HUES48 (cell line): ENCODE measurements at regions not wholly inside any gene's neighbourhood (a gene's known extent, or its start where the extent isn't known, plus 50 kb on each side); places are given as distances from the start of the nearest gene placed in this dataset.

Source experiments
- H3K27ac ChIP-seq: one replicate; pipeline ENCODE4 v1.7.0; 2013; ENCODE audit warnings: low read depth, low read length, inconsistent platforms
- H3K27me3 ChIP-seq: 2 replicates; pipeline ENCODE4 v1.6.1; 2013; ENCODE audit warnings: mild to moderate bottlenecking, low read length; ENCODE audit not compliant: control insufficient read depth, insufficient read depth
- H3K36me3 ChIP-seq: 2 replicates; pipeline ENCODE4 v1.6.1; 2013; ENCODE audit warnings: low read length; ENCODE audit not compliant: control insufficient read depth, insufficient read depth
- H3K4me1 ChIP-seq: 2 replicates; pipeline ENCODE4 v1.6.1; 2013; ENCODE audit warnings: mild to moderate bottlenecking, low read length; ENCODE audit not compliant: control insufficient read depth, insufficient read depth
- H3K4me3 ChIP-seq: 2 replicates; pipeline ENCODE4 v1.5.1; 2013; ENCODE audit warnings: mild to moderate bottlenecking, low read depth, low read length
- H3K9ac ChIP-seq: 2 replicates; pipeline ENCODE4 v1.6.1; 2013; ENCODE audit warnings: mild to moderate bottlenecking, low read depth, low read length, moderate library complexity
- H3K9me3 ChIP-seq: 2 replicates; pipeline ENCODE4 v1.6.1; 2013; ENCODE audit warnings: low read length; ENCODE audit not compliant: control insufficient read depth, insufficient read depth

DNA sequence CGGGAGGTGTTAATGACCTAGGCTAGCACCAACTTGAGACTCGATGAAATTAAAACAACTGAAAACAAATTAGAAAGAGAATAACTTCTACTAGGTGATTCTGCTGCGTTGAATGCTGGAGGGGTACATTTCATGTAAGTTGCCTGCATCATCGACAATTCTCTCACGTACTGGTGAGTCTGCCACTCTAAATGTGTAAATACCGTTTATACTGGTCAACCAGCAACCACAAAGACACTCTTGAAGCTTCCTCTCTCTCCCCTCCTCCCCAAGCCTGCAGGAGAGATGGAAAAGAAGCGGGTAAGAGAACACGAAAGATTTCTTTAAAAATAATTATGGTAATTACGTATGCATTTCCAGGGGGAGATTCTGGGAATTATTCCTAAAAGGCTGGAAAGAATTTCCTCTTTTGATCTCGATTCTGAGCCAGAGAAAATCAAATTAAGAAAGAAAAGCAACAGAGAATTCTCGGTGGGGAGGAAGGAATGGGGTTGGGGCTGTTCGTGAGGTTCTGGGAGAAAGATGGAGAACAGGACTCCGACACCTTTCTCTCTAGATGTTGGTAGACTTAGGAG, 68.6 kb upstream of the MRTFB start:
- Histone ChIP-seq H3K9me3 (no peaks in the 10 kb centered on the region), H3K9ac (no peak overlapping the region), H3K27ac (peak overlapping the region; percentile 49), H3K36me3 (no peaks in the 10 kb centered on the region), H3K4me1 (peaks cover 10% of the 10 kb centered on the region), H3K4me3 (no peak overlapping the region), H3K27me3 (no peaks in the 10 kb centered on the region)

DNA sequence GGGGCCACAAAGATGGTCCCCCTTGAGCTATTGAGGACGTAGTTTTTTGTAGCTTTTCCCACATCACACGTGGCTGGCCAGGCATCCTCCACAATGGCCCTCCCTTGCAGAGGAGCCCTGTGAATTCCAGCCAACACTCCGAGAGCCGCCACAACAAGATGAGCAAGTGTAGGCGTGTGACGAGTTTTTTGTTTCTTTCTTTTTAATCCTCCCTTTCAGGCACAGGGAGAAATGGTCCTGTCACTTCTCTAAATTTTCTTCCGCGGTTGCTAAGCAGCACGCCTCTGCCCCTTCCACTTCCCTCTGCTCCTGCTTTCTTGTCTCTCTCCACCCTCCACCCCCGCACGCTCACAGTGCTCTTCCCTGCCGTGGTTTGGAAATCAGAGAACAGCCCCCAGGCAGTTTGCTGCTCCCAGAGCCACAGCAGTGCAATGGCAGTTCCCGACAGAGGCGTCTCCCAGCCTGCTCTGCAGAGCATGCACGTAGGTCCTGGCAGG, 68.0 kb upstream of the MRTFB start:
- H3K36me3 ChIP-seq = no peaks in the 10 kb centered on the region
- H3K27ac ChIP-seq = peak overlapping the region; percentile 49
- H3K4me3 ChIP-seq = peak overlapping the region; percentile 22
- no peaks in the 10 kb centered on the region for H3K27me3 ChIP-seq
- H3K9ac ChIP-seq = no peak overlapping the region
- H3K9me3 ChIP-seq = no peaks in the 10 kb centered on the region
- H3K4me1 ChIP-seq = peaks cover 10% of the 10 kb centered on the region

DNA sequence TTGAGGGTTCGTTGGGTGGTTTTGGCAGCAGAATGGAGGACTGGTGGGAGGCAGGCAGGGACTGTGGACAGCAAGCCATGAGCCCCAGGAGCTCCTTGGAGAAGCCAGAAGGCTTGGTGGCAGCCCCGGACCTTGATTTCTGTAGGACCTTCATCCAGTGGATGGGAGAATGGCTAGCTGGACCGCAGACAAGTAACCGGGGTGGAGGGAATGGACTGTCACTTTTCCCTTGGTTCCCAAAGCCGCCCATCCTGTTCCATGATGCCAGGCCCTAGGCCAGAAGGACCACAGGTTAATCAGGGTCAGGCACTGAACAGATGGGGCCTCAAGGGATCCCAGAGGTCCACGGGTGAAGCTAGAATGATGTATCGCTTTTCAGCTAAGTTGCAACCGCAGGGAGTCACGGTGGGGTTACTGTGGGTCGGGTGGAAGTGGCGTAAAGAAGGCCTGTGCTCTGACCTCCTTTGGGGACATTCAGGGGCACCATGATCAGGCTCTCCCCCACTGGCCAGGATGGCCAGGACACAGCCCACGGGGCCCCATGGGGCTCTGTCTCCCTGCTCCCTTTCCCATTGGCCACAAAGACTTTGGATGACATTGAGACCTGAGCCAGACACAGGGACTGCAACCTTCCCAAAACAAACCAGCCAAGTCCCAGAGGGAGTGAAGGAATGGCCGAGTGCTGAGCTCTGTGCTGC, 66.9 kb upstream of the MRTFB start:
- peaks cover 10% of the 10 kb centered on the region for H3K4me1 ChIP-seq
- no peaks in the 10 kb centered on the region for H3K27me3 ChIP-seq
- H3K27ac ChIP-seq = no peak overlapping the region
- no peaks in the 10 kb centered on the region for H3K9me3 ChIP-seq
- no peak overlapping the region for H3K4me3 ChIP-seq
- H3K9ac ChIP-seq = no peak overlapping the region
- H3K36me3 ChIP-seq = no peaks in the 10 kb centered on the region

DNA sequence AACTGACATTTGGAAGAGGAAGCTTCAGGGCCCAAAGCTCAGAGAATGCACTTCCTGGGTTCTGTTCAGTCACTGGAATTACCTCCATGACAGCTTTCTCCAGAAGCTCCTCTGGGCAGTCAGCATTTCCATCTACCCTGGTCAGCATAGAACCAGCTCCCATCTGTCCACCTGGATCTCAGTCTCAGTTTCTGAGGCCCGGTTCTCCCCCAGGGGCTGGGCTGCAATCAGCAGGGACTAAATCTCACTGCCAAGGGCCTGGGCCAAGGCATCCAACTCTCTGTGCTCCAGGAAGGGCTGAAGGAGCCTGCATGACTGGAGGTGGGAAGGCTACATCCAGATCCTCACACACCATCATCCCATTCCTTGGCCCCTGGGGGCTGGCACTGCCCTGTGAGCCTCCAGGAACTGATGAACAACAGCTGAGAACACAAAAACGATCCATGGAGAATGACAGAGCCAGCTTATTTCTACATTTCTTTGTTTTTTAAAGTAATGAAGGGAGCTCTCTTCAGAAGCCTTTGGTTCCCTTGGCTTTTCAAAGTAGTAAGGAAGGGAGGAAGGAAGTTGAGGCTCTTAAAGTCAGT, 66.3 kb upstream of the MRTFB start:
- H3K27me3 ChIP-seq = no peaks in the 10 kb centered on the region
- H3K4me3 ChIP-seq = no peak overlapping the region
- H3K4me1 ChIP-seq = peaks cover 14% of the 10 kb centered on the region
- H3K9ac ChIP-seq = no peak overlapping the region
- no peak overlapping the region for H3K27ac ChIP-seq
- H3K9me3 ChIP-seq = no peaks in the 10 kb centered on the region
- no peaks in the 10 kb centered on the region for H3K36me3 ChIP-seq

DNA sequence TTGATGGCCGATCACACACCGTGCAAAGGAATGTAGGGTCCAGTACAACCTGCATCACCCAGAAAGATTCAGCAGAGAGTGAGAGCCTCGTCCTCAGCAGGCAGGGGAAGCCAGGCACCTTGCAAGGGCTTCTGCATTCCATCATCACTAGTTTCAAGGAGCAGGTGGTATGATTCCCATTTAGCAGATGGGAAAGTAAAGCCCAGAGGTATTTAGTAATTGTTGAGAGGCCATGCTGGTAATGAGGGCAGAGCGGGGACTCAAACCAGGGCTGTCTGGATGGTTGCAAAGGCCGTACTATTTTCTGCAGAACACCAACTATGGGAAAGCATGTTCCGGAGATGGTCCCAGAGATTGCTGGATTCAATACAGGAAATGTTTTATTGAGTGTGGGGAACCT, 65.8 kb upstream of the MRTFB start:
- Histone ChIP-seq H3K9me3 (no peaks in the 10 kb centered on the region), H3K9ac (no peak overlapping the region)

DNA sequence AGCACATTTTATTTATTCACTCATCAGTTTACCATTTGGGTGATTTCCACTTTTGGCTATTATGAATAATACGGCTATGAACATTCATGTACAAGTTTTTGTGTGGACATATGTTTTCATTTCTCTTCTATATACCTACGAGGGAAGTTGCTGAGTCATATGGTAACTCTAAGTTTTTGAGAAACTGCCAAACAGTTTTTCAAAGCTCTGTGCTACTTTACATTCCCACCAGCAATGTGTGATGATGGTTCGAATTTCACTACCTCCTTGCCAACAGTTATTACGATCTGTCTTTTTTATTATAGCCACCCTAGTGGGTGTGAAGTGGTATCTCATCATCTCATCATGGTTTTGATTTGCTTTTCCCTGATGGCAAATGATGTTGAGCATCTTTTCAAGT, 63.7 kb upstream of the MRTFB start:
- no peak overlapping the region for H3K27ac ChIP-seq
- no peaks in the 10 kb centered on the region for H3K27me3 ChIP-seq
- no peaks in the 10 kb centered on the region for H3K9me3 ChIP-seq
- H3K9ac ChIP-seq = no peak overlapping the region
- H3K36me3 ChIP-seq = no peaks in the 10 kb centered on the region
- no peak overlapping the region for H3K4me3 ChIP-seq
- H3K4me1 ChIP-seq = peaks cover 16% of the 10 kb centered on the region

More for the DNA sequence above, 65.8 kb upstream of the MRTFB start:
- H3K4me3 ChIP-seq = no peak overlapping the region
- H3K36me3 ChIP-seq = no peaks in the 10 kb centered on the region
- H3K4me1 ChIP-seq = peaks cover 18% of the 10 kb centered on the region
- no peak overlapping the region for H3K27ac ChIP-seq
- no peaks in the 10 kb centered on the region for H3K27me3 ChIP-seq

DNA sequence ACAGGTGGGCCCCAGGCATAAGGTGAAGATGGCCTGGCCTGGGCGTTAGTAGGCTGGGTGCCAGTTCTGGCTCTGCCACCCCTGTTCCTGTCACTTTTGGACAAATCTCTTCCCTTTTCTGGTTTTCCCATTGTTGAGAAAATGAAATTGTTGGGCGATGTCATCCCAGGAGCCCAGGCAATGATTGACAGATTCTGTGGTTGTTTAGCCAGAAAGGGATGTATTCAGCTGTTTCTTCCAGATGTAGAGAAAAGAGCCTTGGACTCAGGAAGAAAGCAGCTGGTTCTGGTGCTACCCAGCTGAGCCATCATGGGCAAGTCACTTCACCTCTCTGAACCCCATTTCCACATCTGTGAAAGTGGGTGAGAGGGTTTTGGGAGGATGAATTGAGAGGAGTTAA, 60.1 kb upstream of the MRTFB start:
- Histone ChIP-seq H3K36me3 (no peaks in the 10 kb centered on the region), H3K27ac (no peak overlapping the region), H3K9ac (no peak overlapping the region), H3K4me3 (no peak overlapping the region), H3K27me3 (no peaks in the 10 kb centered on the region), H3K9me3 (no peaks in the 10 kb centered on the region), H3K4me1 (peaks cover 21% of the 10 kb centered on the region)

DNA sequence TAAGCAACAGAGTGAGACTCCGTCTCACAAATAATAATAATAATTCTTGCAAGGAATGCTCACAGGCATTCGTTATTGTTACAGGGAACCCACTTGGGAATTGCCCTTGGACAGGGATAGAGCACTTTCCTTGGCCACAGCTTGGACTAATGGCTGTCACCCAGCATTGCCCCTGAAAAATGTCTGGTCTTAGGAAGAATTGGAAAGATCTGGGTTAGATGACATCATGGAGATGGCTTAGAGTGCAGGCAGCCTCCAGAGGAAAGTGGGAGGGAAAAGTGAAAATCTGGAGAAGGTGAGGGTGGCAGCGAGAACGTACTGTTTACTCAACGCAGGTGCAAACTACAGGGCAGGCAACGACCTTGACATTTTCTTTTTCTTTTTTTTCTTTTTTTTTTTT, 59.3 kb upstream of the MRTFB start:
- Histone ChIP-seq H3K9ac (no peak overlapping the region), H3K9me3 (no peaks in the 10 kb centered on the region), H3K27ac (no peak overlapping the region), H3K27me3 (no peaks in the 10 kb centered on the region), H3K4me1 (peaks cover 21% of the 10 kb centered on the region), H3K36me3 (no peaks in the 10 kb centered on the region), H3K4me3 (no peak overlapping the region)

DNA sequence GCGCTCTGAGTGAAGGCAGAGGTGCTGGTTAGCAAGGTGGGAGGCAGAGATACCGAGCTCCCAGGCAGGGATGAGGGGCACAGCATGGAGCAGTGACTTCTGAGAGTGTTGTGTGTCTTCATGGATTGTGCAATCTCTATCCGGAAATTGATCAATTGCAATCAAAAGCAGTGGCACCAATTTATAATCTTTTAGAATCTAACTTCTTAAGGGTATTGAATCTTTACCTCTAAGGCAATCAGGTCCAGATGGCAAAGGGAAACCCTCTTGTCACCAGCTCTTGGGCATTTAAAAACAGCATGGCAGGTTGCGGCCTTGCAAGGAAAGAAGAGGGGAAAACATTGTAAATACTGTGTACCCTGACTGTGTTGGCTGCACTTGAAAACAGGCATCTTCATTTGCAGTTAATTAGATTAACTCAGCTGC, 58.0 kb upstream of the MRTFB start:
- Histone ChIP-seq H3K4me3 (no peak overlapping the region), H3K9me3 (no peaks in the 10 kb centered on the region), H3K36me3 (no peaks in the 10 kb centered on the region), H3K4me1 (peaks cover 21% of the 10 kb centered on the region), H3K27me3 (no peaks in the 10 kb centered on the region), H3K27ac (no peak overlapping the region), H3K9ac (no peak overlapping the region)

DNA sequence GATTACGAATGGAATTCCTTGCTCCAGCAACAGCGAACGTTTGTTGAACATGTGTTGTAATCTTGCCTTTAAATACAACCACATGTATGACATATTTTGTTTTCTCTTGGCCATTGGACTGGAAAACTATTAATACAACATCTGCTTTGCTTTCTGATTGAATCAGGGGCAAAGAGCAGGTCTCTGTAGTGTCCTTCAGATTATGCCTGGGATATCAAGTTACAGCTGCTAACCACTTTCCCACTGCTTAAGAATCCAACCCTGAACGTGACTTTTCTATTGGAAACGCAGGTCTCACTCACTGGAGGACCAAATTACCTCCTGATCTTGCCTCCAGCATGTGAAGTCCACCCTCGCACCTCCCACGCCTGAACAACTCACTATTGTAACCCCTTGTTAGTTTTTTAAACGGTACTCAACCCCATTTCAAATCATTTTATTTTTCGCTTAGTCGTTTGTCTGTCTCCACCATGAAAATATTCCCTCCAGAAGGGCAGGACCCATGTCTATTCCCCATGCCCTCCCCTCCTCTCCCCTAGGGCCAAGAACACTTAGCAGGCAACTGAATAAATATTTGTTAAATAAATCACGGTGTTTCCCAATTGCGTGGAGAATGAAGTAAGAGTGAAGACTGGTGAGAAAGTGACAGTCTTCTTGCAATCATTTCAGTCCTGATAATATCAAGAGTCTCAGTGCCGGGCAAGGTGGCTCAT, 57.4 kb upstream of the MRTFB start:
- Histone ChIP-seq H3K4me1 (peaks cover 21% of the 10 kb centered on the region), H3K9ac (no peak overlapping the region), H3K4me3 (no peak overlapping the region), H3K27me3 (no peaks in the 10 kb centered on the region), H3K9me3 (no peaks in the 10 kb centered on the region), H3K27ac (peak overlapping the region; percentile 0), H3K36me3 (no peaks in the 10 kb centered on the region)

DNA sequence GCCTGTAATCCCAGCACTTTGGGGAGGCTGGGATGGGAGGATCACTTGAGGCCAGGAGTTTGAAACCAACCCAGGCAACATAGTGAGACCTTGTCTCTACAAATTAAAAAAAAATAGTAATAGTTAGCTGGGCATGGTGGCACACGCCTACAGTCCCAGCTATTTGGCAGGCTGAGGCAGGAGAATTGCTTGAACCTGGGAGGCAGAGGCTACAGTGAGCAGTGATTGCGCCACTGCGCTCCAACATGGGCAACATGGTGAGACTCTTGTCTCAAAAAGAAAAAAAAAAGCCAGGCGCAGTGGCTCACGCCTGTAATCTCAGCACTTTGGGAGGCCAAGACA, 56.9 kb upstream of the MRTFB start:
- H3K36me3 ChIP-seq = no peaks in the 10 kb centered on the region
- no peak overlapping the region for H3K27ac ChIP-seq
- no peaks in the 10 kb centered on the region for H3K9me3 ChIP-seq
- H3K4me1 ChIP-seq = peaks cover 21% of the 10 kb centered on the region
- no peak overlapping the region for H3K9ac ChIP-seq
- no peak overlapping the region for H3K4me3 ChIP-seq
- H3K27me3 ChIP-seq = no peaks in the 10 kb centered on the region
